ENCODE measurements at regions not wholly inside any gene's neighbourhood (a gene's known extent, or its start where the extent isn't known, plus 50 kb on each side); places are given as distances from the start of the nearest gene placed in this dataset.
A peak's percentile ranks its signal among the peaks of the same experiment; 100 is the strongest.

GRCh38 chr3:159929171-159930141 is 59.2 kb upstream of the IL12A start:
- Histone ChIP-seq H3K27ac (peak overlapping the region; percentile 4 to 56 (median 41)), H3K4me1 (peaks cover 0 to 21% (median 3%) of the 10 kb centered on the region in 4 donors), H3K36me3 (no peaks in the 10 kb centered on the region), H3K9me3 (peaks cover 9 to 12% of the 10 kb centered on the region in 2 donors), H3K4me3 (no peak overlapping the region), H3K27me3 (no peaks in the 10 kb centered on the region)
- intact Hi-C loops (cut with DNase I; ENCODE audit: low total_unique reads) (no loop called here), in situ Hi-C loops (cut with MboI; ENCODE audit: low pct_ligation_motif_present in 1 of 4, low pct_unique_long_range_greater_than_20kb in 1 of 4, low sequenced_read_pairs in 3 of 4) (loop anchor here in 1 of 4 donors (10.0 kb wide), 1 partner anchor 75 kb away; no protein-coding TSS in a partner anchor)
- TF ChIP-seq, protein P1, sequence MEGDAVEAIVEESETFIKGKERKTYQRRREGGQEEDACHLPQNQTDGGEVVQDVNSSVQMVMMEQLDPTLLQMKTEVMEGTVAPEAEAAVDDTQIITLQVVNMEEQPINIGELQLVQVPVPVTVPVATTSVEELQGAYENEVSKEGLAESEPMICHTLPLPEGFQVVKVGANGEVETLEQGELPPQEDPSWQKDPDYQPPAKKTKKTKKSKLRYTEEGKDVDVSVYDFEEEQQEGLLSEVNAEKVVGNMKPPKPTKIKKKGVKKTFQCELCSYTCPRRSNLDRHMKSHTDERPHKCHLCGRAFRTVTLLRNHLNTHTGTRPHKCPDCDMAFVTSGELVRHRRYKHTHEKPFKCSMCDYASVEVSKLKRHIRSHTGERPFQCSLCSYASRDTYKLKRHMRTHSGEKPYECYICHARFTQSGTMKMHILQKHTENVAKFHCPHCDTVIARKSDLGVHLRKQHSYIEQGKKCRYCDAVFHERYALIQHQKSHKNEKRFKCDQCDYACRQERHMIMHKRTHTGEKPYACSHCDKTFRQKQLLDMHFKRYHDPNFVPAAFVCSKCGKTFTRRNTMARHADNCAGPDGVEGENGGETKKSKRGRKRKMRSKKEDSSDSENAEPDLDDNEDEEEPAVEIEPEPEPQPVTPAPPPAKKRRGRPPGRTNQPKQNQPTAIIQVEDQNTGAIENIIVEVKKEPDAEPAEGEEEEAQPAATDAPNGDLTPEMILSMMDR (IDR thresholded peaks at IDR 0.05) = peak in 4 of 5 experiments; percentile 36 to 72 (median 56)
- TF ChIP-seq POLR2AphosphoS5 (IDR thresholded peaks at IDR 0.05) = no peak
- WGBS, 2 donors (ENCODE audit: low coverage in 1 of 2) = 76 to 79% methylated on average over 8 to 11 of the region's 11 CpGs
- DNase-seq = peak; percentile 15

- H3K4me3 ChIP-seq = no peak overlapping the region
- peaks cover 12 to 15% of the 10 kb centered on the region in 2 donors for H3K9me3 ChIP-seq
- intact Hi-C loops (cut with DNase I; ENCODE audit: low total_unique reads) = no loop called here
- H3K36me3 ChIP-seq = no peaks in the 10 kb centered on the region
- no peak for DNase-seq
- in situ Hi-C loops (cut with MboI; ENCODE audit: low pct_ligation_motif_present in 1 of 4, low pct_unique_long_range_greater_than_20kb in 1 of 4, low sequenced_read_pairs in 3 of 4) = no loop called here
- H3K27me3 ChIP-seq = no peaks in the 10 kb centered on the region
- TF ChIP-seq, protein P1 (IDR thresholded peaks at IDR 0.05) = no peak
- TF ChIP-seq POLR2A (IDR thresholded peaks at IDR 0.05) (no peak), EP300 (IDR thresholded peaks at IDR 0.05; ENCODE audit: low read depth) (no peak), POLR2AphosphoS5 (IDR thresholded peaks at IDR 0.05) (no peak)
- H3K27ac ChIP-seq = no peak overlapping the region
- H3K4me1 ChIP-seq = peaks cover 0 to 7% (median 3%) of the 10 kb centered on the region in 4 donors
These were observed 54.4 kb upstream of the IL12A start for GRCh38 chr3:159934216-159934615.

- no peak overlapping the region for H3K27ac ChIP-seq
- in situ Hi-C loops (cut with MboI; ENCODE audit: low pct_ligation_motif_present in 1 of 4, low pct_unique_long_range_greater_than_20kb in 1 of 4, low sequenced_read_pairs in 3 of 4) (no loop called here), intact Hi-C loops (cut with DNase I; ENCODE audit: low total_unique reads) (no loop called here)
- H3K27me3 ChIP-seq = no peaks in the 10 kb centered on the region
- no peak overlapping the region for H3K4me3 ChIP-seq
- H3K4me1 ChIP-seq = no peaks in the 10 kb centered on the region
- TF ChIP-seq POLR2AphosphoS5 (IDR thresholded peaks at IDR 0.05) (no peak), POLR2A (IDR thresholded peaks at IDR 0.05) (no peak), EP300 (IDR thresholded peaks at IDR 0.05; ENCODE audit: low read depth) (no peak)
- TF ChIP-seq, protein P1 (IDR thresholded peaks at IDR 0.05) = no peak
- DNase-seq = no peak
- peaks cover 12 to 15% of the 10 kb centered on the region in 2 donors for H3K9me3 ChIP-seq
- H3K36me3 ChIP-seq = no peaks in the 10 kb centered on the region
These were observed 52.1 kb upstream of the IL12A start for GRCh38 chr3:159936541-159936940.

DNA sequence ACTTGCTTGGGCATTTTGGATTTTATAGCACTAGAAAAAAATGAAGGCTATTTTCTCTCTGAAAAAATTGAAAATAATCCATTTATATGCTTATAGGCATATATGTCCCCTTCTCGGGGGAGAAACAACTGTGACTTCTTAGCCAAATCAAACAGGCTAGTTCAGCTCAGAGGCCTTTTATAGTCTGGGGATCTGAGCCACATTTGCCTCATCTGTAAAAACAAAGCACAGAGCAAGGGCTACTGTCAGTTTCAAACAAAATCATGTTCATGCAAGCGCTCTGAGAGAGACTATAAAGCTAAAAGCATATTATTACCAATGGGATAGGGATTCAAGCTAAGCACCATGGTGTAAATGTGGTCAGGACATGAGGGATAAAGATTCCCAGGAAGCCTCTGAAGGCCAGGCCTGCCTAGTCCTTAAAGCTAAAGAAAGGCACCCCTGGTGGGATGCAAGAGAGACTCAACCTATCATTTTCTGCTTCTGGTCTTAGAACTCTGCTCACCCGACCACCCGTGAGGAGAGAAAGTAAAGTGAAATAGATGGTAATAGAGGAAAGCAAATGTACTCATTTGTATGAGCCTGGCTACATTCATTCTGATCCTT is 51.0 kb upstream of the IL12A start:
- Histone ChIP-seq H3K9me3 (peaks cover 12 to 15% of the 10 kb centered on the region in 2 donors), H3K4me3 (no peak overlapping the region), H3K27me3 (no peaks in the 10 kb centered on the region), H3K36me3 (no peaks in the 10 kb centered on the region), H3K4me1 (no peaks in the 10 kb centered on the region), H3K27ac (peak overlapping the region in 2 of 4 donors; percentile 16 to 17)
- 57 to 88% methylated on average over 4 of the region's 4 CpGs for WGBS, 2 donors (ENCODE audit: low coverage in 1 of 2)
- intact Hi-C loops (cut with DNase I; ENCODE audit: low total_unique reads) = no loop called here
- in situ Hi-C loops (cut with MboI; ENCODE audit: low pct_ligation_motif_present in 1 of 4, low pct_unique_long_range_greater_than_20kb in 1 of 4, low sequenced_read_pairs in 3 of 4) = no loop called here
- no peak for DNase-seq
- TF ChIP-seq, protein P1 (IDR thresholded peaks at IDR 0.05) = no peak
- no peak for TF ChIP-seq EP300 (IDR thresholded peaks at IDR 0.05; ENCODE audit: low read depth)
- TF ChIP-seq POLR2AphosphoS5 (IDR thresholded peaks at IDR 0.05) = no peak
- TF ChIP-seq POLR2A (IDR thresholded peaks at IDR 0.05) = no peak
